ENCODE measurements at regions not wholly inside any gene's neighbourhood (a gene's known extent, or its start where the extent isn't known, plus 50 kb on each side); places are given as distances from the start of the nearest gene placed in this dataset.

GRCh38 chr16:9404811-9405210 lies 313.4 kb downstream of the HAPSTR1 start:
- H3K9me2 ChIP-seq (replicated peaks; ENCODE audit: low read depth, low read length), result no peaks in the 10 kb centered on the region
- TF ChIP-seq, protein P1, sequence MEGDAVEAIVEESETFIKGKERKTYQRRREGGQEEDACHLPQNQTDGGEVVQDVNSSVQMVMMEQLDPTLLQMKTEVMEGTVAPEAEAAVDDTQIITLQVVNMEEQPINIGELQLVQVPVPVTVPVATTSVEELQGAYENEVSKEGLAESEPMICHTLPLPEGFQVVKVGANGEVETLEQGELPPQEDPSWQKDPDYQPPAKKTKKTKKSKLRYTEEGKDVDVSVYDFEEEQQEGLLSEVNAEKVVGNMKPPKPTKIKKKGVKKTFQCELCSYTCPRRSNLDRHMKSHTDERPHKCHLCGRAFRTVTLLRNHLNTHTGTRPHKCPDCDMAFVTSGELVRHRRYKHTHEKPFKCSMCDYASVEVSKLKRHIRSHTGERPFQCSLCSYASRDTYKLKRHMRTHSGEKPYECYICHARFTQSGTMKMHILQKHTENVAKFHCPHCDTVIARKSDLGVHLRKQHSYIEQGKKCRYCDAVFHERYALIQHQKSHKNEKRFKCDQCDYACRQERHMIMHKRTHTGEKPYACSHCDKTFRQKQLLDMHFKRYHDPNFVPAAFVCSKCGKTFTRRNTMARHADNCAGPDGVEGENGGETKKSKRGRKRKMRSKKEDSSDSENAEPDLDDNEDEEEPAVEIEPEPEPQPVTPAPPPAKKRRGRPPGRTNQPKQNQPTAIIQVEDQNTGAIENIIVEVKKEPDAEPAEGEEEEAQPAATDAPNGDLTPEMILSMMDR (conservative IDR thresholded peaks at IDR 0.05; ENCODE audit: low read length), result no peak
- TF ChIP-seq EZH2phosphoT487 (IDR thresholded peaks at IDR 0.05; ENCODE audit: borderline replicate concordance), result no peak

DNA sequence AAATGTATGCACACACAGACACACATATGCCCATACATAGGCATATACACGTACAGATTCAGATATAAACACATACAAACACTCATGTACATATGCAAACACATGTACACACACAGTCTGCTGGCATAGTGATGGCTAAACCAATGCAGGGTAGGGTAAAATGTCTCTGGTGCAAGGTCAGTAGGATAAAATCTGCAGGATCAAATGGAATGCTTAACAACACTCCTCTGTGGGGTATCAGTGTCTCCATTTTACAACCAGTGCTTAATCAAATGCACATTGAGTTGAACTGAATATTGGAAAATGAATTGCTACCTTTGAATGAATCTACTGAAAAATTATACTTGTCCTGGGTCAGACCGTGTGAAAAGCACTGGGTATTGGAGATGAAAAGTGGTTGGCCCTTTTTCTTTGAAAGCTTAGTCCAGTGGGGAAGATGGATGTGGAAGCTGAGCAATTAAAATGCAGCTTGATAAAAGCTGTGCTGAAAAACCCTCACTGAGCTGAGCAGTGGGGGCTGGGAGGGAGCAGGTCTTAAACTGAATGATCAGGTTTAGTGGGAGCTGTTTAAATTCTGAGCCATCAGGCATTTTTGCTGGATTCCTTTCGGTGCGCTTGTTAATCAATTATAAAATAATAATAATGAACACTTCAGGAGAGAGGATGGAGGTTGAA lies 314.7 kb downstream of the HAPSTR1 start:
- H3K9ac ChIP-seq (ENCODE audit: low read depth, low read length, poor library complexity, severe bottlenecking), result no peak overlapping the region
- no peaks in the 10 kb centered on the region for H3K4me1 ChIP-seq (ENCODE audit: insufficient read depth, low read length, poor library complexity, severe bottlenecking)
- TF ChIP-seq EZH2phosphoT487 (IDR thresholded peaks at IDR 0.05; ENCODE audit: borderline replicate concordance), result no peak
- TF ChIP-seq, protein P1 (conservative IDR thresholded peaks at IDR 0.05; ENCODE audit: low read length), result no peak
- H2AFZ ChIP-seq (ENCODE audit: low read length), result no peak overlapping the region
- no peaks in the 10 kb centered on the region for H3K79me2 ChIP-seq (ENCODE audit: insufficient read depth, low read length)
- no peaks in the 10 kb centered on the region for H3K27me3 ChIP-seq (ENCODE audit: insufficient read depth, low read length, poor library complexity, severe bottlenecking)
- no peaks in the 10 kb centered on the region for H3F3A ChIP-seq (ENCODE audit: low read depth)
- H4K20me1 ChIP-seq (ENCODE audit: insufficient read depth, low read length, poor library complexity, severe bottlenecking), result no peaks in the 10 kb centered on the region
- no peak overlapping the region for H3K4me3 ChIP-seq (ENCODE audit: low read length, poor library complexity, severe bottlenecking)
- H3K9me3 ChIP-seq (ENCODE audit: insufficient read depth, low read depth, low read length), result no peaks in the 10 kb centered on the region
- H3K9me2 ChIP-seq (replicated peaks; ENCODE audit: low read depth, low read length), result no peaks in the 10 kb centered on the region
- no peaks in the 10 kb centered on the region for H3K36me3 ChIP-seq (ENCODE audit: insufficient read depth, low read length)
- no peak overlapping the region for H3K4me2 ChIP-seq (ENCODE audit: low read depth, low read length, poor library complexity, severe bottlenecking)

More at GRCh38 chr16:9404811-9405210, 313.4 kb downstream of the HAPSTR1 start:
- H3K27me3 ChIP-seq (ENCODE audit: insufficient read depth, low read length, poor library complexity, severe bottlenecking), result no peaks in the 10 kb centered on the region
- H3K4me3 ChIP-seq (ENCODE audit: low read length, poor library complexity, severe bottlenecking), result no peak overlapping the region
- no peak overlapping the region for H3K9ac ChIP-seq (ENCODE audit: low read depth, low read length, poor library complexity, severe bottlenecking)
- no peaks in the 10 kb centered on the region for H3K36me3 ChIP-seq (ENCODE audit: insufficient read depth, low read length)
- H3K79me2 ChIP-seq (ENCODE audit: insufficient read depth, low read length), result no peaks in the 10 kb centered on the region
- H3K9me3 ChIP-seq (ENCODE audit: insufficient read depth, low read depth, low read length), result no peaks in the 10 kb centered on the region
- H3K4me2 ChIP-seq (ENCODE audit: low read depth, low read length, poor library complexity, severe bottlenecking), result no peak overlapping the region
- H2AFZ ChIP-seq (ENCODE audit: low read length), result no peak overlapping the region
- H3K4me1 ChIP-seq (ENCODE audit: insufficient read depth, low read length, poor library complexity, severe bottlenecking), result no peaks in the 10 kb centered on the region
- no peaks in the 10 kb centered on the region for H4K20me1 ChIP-seq (ENCODE audit: insufficient read depth, low read length, poor library complexity, severe bottlenecking)
- no peaks in the 10 kb centered on the region for H3F3A ChIP-seq (ENCODE audit: low read depth)

- Histone ChIP-seq H3K36me3 (ENCODE audit: insufficient read depth, low read length) (no peaks in the 10 kb centered on the region), H3K9me3 (ENCODE audit: insufficient read depth, low read depth, low read length) (no peaks in the 10 kb centered on the region), H3K27me3 (ENCODE audit: insufficient read depth, low read length, poor library complexity, severe bottlenecking) (no peaks in the 10 kb centered on the region), H3K4me3 (ENCODE audit: low read length, poor library complexity, severe bottlenecking) (no peak overlapping the region), H3K4me1 (ENCODE audit: insufficient read depth, low read length, poor library complexity, severe bottlenecking) (no peaks in the 10 kb centered on the region), H4K20me1 (ENCODE audit: insufficient read depth, low read length, poor library complexity, severe bottlenecking) (no peaks in the 10 kb centered on the region), H2AFZ (ENCODE audit: low read length) (no peak overlapping the region), H3K4me2 (ENCODE audit: low read depth, low read length, poor library complexity, severe bottlenecking) (no peak overlapping the region), H3K79me2 (ENCODE audit: insufficient read depth, low read length) (no peaks in the 10 kb centered on the region), H3K9ac (ENCODE audit: low read depth, low read length, poor library complexity, severe bottlenecking) (no peak overlapping the region), H3F3A (ENCODE audit: low read depth) (no peaks in the 10 kb centered on the region), H3K9me2 (replicated peaks; ENCODE audit: low read depth, low read length) (no peaks in the 10 kb centered on the region)
- TF ChIP-seq, protein P1 (conservative IDR thresholded peaks at IDR 0.05; ENCODE audit: low read length), result no peak
- TF ChIP-seq EZH2phosphoT487 (IDR thresholded peaks at IDR 0.05; ENCODE audit: borderline replicate concordance), result no peak
These were observed 315.8 kb downstream of the HAPSTR1 start for GRCh38 chr16:9407206-9407758.
